WTC11 (cell line): ENCODE measurements at regions not wholly inside any gene's neighbourhood (a gene's known extent, or its start where the extent isn't known, plus 50 kb on each side); places are given as distances from the start of the nearest gene placed in this dataset.

ENCODE experiments used
- ATAC-seq: fragments of 200-7000 bp; cut with Tn5 transposase; 2 replicates; pipeline ENCODE4 v1.10.0; 2021; ENCODE audit warnings: mild to moderate bottlenecking, moderate library complexity
- CTCF ChIA-PET: fragments of 300-600 bp; sonication (Branson Sonifier 250); formaldehyde crosslinking; loops from one replicate; lab custom pipeline; 2021; ENCODE audit warnings: antibody characterized with exemption; lab: Charles Lee
- POLR2A ChIA-PET: fragments of 350-600 bp; sonication (Branson Sonifier 250); formaldehyde crosslinking; loops from one replicate; lab custom pipeline; 2021; ENCODE audit warnings: antibody characterized with exemption; lab: Charles Lee
- DNase-seq: peaks from one replicate; pipeline ENCODE4 v3.0.0; 2021; ENCODE audit warnings: low spot score
- H3K27ac Mint-ChIP-seq: 2 replicates; pipeline ENCODE4 v1.8.0; 2021; ENCODE audit warnings: mixed read lengths
- H3K27me3 Mint-ChIP-seq: 2 replicates; pipeline ENCODE4 v1.8.0; 2021; ENCODE audit warnings: low read depth, mild to moderate bottlenecking, moderate library complexity, mixed read lengths
- H3K36me3 Mint-ChIP-seq: 2 replicates; pipeline ENCODE4 v1.8.0; 2021; ENCODE audit warnings: mixed read lengths
- H3K4me1 Mint-ChIP-seq: 2 replicates; pipeline ENCODE4 v1.8.0; 2022; ENCODE audit warnings: mixed read lengths
- H3K4me3 Mint-ChIP-seq: 2 replicates; pipeline ENCODE4 v1.8.0; 2021; ENCODE audit warnings: mild to moderate bottlenecking, moderate library complexity, mixed read lengths
- H3K9me3 Mint-ChIP-seq: 2 replicates; pipeline ENCODE4 v1.8.0; 2021; ENCODE audit warnings: mixed read lengths
- ATF1 ChIP-seq: sonication (generic); formaldehyde crosslinking; IDR thresholded peaks from 2 replicates; pipeline ENCODE4 v1.8.1; 2023; ENCODE audit warnings: mild to moderate bottlenecking, moderate library complexity, missing genetic modification reagents
- E2F4 ChIP-seq: sonication (generic); formaldehyde crosslinking; IDR thresholded peaks from 2 replicates; pipeline ENCODE4 v1.8.1; 2022; ENCODE audit warnings: low read depth, mild to moderate bottlenecking, moderate library complexity, missing genetic modification reagents, borderline replicate concordance
- ESRRA ChIP-seq: sonication (generic); formaldehyde crosslinking; IDR thresholded peaks from 2 replicates; pipeline ENCODE4 v1.8.1; 2022; ENCODE audit warnings: mild to moderate bottlenecking, missing genetic modification reagents, borderline replicate concordance
- FOXK1 ChIP-seq: sonication (generic); formaldehyde crosslinking; IDR thresholded peaks from 2 replicates; pipeline ENCODE4 v1.8.0; 2022; ENCODE audit warnings: mild to moderate bottlenecking, moderate library complexity, missing genetic modification reagents
- IRF2 ChIP-seq: sonication (generic); formaldehyde crosslinking; IDR thresholded peaks from 2 replicates; pipeline ENCODE4 v1.8.0; 2022; ENCODE audit warnings: low read depth, missing genetic modification reagents, borderline replicate concordance
- MXD4 ChIP-seq: fragments of 250-450 bp; sonication (Bioruptor Pico); IDR thresholded peaks from 2 replicates; pipeline ENCODE4 v1.8.0; 2021; ENCODE audit warnings: mild to moderate bottlenecking, moderate library complexity, borderline replicate concordance
- NFYB ChIP-seq: sonication (generic); formaldehyde crosslinking; conservative IDR thresholded peaks from 2 replicates; pipeline ENCODE4 v1.8.0; 2022; ENCODE audit warnings: low read depth, missing genetic modification reagents
- SMAD4 ChIP-seq: sonication (generic); formaldehyde crosslinking; IDR thresholded peaks from 2 replicates; pipeline ENCODE4 v1.8.0; 2022; ENCODE audit warnings: mild to moderate bottlenecking, missing genetic modification reagents
- SP1 ChIP-seq: sonication (generic); formaldehyde crosslinking; conservative IDR thresholded peaks from 2 replicates; pipeline ENCODE4 v1.8.1; 2022; ENCODE audit warnings: missing genetic modification reagents
- ZBTB21 ChIP-seq: sonication (generic); formaldehyde crosslinking; IDR thresholded peaks from 2 replicates; pipeline ENCODE4 v1.8.1; 2023; ENCODE audit warnings: mild to moderate bottlenecking, missing genetic modification reagents, borderline replicate concordance
- ZBTB43 ChIP-seq: sonication (generic); formaldehyde crosslinking; IDR thresholded peaks from 2 replicates; pipeline ENCODE4 v1.8.1; 2023; ENCODE audit warnings: mild to moderate bottlenecking, missing genetic modification reagents
- ZNF532 ChIP-seq: fragments of 250-450 bp; sonication (Bioruptor Pico); IDR thresholded peaks from 2 replicates; pipeline ENCODE4 v1.9.0; 2021; ENCODE audit warnings: mild to moderate bottlenecking, borderline replicate concordance
- TF ChIP-seq, protein P1 (sequence below): sonication (generic); formaldehyde crosslinking; IDR thresholded peaks from 2 replicates; pipeline ENCODE4 v1.8.1; 2023; ENCODE audit warnings: mild to moderate bottlenecking, missing genetic modification reagents, borderline replicate concordance

- TF ChIP-seq ZNF532 (CRISPR knock-in tag) (no peak), ESRRA (CRISPR knock-in tag) (no peak)
These were observed 1358.5 kb upstream of the CITED2 start (continued) for GRCh38 chr6:140732991-140733390.

- TF ChIP-seq ZBTB43 (no peak), SMAD4 (CRISPR knock-in tag) (no peak), ATF1 (CRISPR knock-in tag) (no peak), ZNF532 (CRISPR knock-in tag) (no peak), SP1 (CRISPR knock-in tag) (no peak), IRF2 (CRISPR knock-in tag) (no peak), NFYB (CRISPR knock-in tag) (no peak), E2F4 (no peak), MXD4 (no peak), FOXK1 (CRISPR knock-in tag) (no peak), ZBTB21 (CRISPR knock-in tag) (no peak)
- TF ChIP-seq, protein P1, sequence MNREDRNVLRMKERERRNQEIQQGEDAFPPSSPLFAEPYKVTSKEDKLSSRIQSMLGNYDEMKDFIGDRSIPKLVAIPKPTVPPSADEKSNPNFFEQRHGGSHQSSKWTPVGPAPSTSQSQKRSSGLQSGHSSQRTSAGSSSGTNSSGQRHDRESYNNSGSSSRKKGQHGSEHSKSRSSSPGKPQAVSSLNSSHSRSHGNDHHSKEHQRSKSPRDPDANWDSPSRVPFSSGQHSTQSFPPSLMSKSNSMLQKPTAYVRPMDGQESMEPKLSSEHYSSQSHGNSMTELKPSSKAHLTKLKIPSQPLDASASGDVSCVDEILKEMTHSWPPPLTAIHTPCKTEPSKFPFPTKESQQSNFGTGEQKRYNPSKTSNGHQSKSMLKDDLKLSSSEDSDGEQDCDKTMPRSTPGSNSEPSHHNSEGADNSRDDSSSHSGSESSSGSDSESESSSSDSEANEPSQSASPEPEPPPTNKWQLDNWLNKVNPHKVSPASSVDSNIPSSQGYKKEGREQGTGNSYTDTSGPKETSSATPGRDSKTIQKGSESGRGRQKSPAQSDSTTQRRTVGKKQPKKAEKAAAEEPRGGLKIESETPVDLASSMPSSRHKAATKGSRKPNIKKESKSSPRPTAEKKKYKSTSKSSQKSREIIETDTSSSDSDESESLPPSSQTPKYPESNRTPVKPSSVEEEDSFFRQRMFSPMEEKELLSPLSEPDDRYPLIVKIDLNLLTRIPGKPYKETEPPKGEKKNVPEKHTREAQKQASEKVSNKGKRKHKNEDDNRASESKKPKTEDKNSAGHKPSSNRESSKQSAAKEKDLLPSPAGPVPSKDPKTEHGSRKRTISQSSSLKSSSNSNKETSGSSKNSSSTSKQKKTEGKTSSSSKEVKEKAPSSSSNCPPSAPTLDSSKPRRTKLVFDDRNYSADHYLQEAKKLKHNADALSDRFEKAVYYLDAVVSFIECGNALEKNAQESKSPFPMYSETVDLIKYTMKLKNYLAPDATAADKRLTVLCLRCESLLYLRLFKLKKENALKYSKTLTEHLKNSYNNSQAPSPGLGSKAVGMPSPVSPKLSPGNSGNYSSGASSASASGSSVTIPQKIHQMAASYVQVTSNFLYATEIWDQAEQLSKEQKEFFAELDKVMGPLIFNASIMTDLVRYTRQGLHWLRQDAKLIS (CRISPR knock-in tag), result no peak
- H3K27ac Mint-ChIP-seq, result no peak overlapping the region
- CTCF ChIA-PET, result no interaction called here
- no peaks in the 10 kb centered on the region for H3K36me3 Mint-ChIP-seq
- H3K9me3 Mint-ChIP-seq, result no peaks in the 10 kb centered on the region
- DNase-seq (no peak), ATAC-seq (no peak)
- no peaks in the 10 kb centered on the region for H3K27me3 Mint-ChIP-seq
- no peaks in the 10 kb centered on the region for H3K4me1 Mint-ChIP-seq
- POLR2A ChIA-PET, result no interaction called here
- no peak overlapping the region for H3K4me3 Mint-ChIP-seq
These were observed 1357.7 kb upstream of the CITED2 start for GRCh38 chr6:140732155-140732554.
